Gastroesophageal sphincter (tissue), 4 donors: ENCODE measurements at regions not wholly inside any gene's neighbourhood (a gene's known extent, or its start where the extent isn't known, plus 50 kb on each side); places are given as distances from the start of the nearest gene placed in this dataset.

Source experiments
- ATAC-seq: fragments of 150-250 bp; one replicate; pipeline ENCODE4 v1.9.1; 2016; ENCODE audit warnings: mild to moderate bottlenecking, moderate library complexity
- H3K27ac ChIP-seq, 4 donors: fragments of 200-600 bp; sonication (generic) in 3 of 4; 1 replicate in 3 of 4; 2 replicates in 1 of 4; pipeline ENCODE4 v1.5.1; 2016 to 2019
- H3K27me3 ChIP-seq: fragments of 200-600 bp; sonication (generic); one replicate; pipeline ENCODE4 v1.5.1; 2019
- H3K36me3 ChIP-seq, 2 donors: fragments of 200-600 bp; sonication (generic); one replicate each; pipeline ENCODE4 v1.5.1; 2019; ENCODE audit warnings: control low read depth in 1 of 2
- H3K4me1 ChIP-seq, 3 donors: fragments of 200-600 bp; sonication (generic); 1 replicate in 2 of 3; 2 replicates in 1 of 3; pipeline ENCODE4 v1.5.1; 2016 to 2019; ENCODE audit warnings: control low read depth in 2 of 3
- H3K4me3 ChIP-seq, 2 donors: fragments of 200-600 bp; sonication (generic); one replicate each; pipeline ENCODE4 v1.5.1; 2019; ENCODE audit warnings: mild to moderate bottlenecking in 1 of 2, moderate library complexity in 1 of 2
- H3K9me3 ChIP-seq, 3 donors: fragments of 200-600 bp; sonication (generic); one replicate each; pipeline ENCODE4 v1.5.1; 2017 to 2019; ENCODE audit warnings: control low read depth in 2 of 3
- CTCF ChIP-seq, 4 experiments: fragments of 200-600 bp in 2 of 4; fragments of 450-650 bp in 2 of 4; sonication (generic) in 1 of 4; IDR thresholded peaks; one replicate each; pipeline ENCODE4 v1.5.1; 2017 to 2019; ENCODE audit warnings: antibody characterized with exemption in 4 of 4, mild to moderate bottlenecking in 2 of 4, moderate library complexity in 2 of 4
- EP300 ChIP-seq: sonication (generic); formaldehyde crosslinking; IDR thresholded peaks from one replicate; pipeline ENCODE4 v1.6.1; 2017; ENCODE audit warnings: antibody characterized with exemption, mild to moderate bottlenecking
- POLR2A ChIP-seq, 2 donors: fragments of 450-650 bp; IDR thresholded peaks; one replicate each; pipeline ENCODE4 v1.6.1; 2017; ENCODE audit warnings: antibody characterized with exemption in 2 of 2, mild to moderate bottlenecking in 2 of 2, moderate library complexity in 1 of 2
- POLR2AphosphoS5 ChIP-seq: sonication (generic); formaldehyde crosslinking; IDR thresholded peaks from one replicate; pipeline ENCODE4 v1.6.1; 2017; ENCODE audit warnings: antibody characterized with exemption
- WGBS, 2 donors: methylation state at CpG; one replicate each; pipeline ENCODE4 v1.1.5; 2018; ENCODE audit warnings: low coverage in 1 of 2; 5-methylcytosine and 5-hydroxymethylcytosine counted together

GRCh38 chr7:125112850-125113249 is 183.2 kb upstream of the POT1 start:
- no peak for ATAC-seq
- no peaks in the 10 kb centered on the region for H3K36me3 ChIP-seq
- H3K27ac ChIP-seq, result no peak overlapping the region
- whole genome bisulfite sequencing, 2 donors, result 79 to 83% methylated on average over 2 of the region's 2 CpGs
- H3K9me3 ChIP-seq, result peaks cover 0 to 9% (median 0%) of the 10 kb centered on the region in 3 donors
- no peaks in the 10 kb centered on the region for H3K27me3 ChIP-seq
- H3K4me3 ChIP-seq, result no peak overlapping the region
- no peak for TF ChIP-seq POLR2AphosphoS5
- H3K4me1 ChIP-seq, result no peaks in the 10 kb centered on the region

- no peak for ATAC-seq
- Histone ChIP-seq H3K27me3 (no peaks in the 10 kb centered on the region), H3K36me3 (no peaks in the 10 kb centered on the region), H3K27ac (no peak overlapping the region), H3K9me3 (no peaks in the 10 kb centered on the region), H3K4me3 (no peak overlapping the region), H3K4me1 (no peaks in the 10 kb centered on the region)
- 58 to 81% methylated on average over 2 of the region's 2 CpGs for WGBS, 2 donors
- TF ChIP-seq POLR2A (IDR thresholded peaks at IDR 0.05), result no peak
Observed at GRCh38 chr7:125099519-125099918, 169.9 kb upstream of the POT1 start.

- ATAC-seq, result no peak
- Histone ChIP-seq H3K4me1 (no peaks in the 10 kb centered on the region), H3K27me3 (no peaks in the 10 kb centered on the region), H3K27ac (no peak overlapping the region), H3K9me3 (no peaks in the 10 kb centered on the region), H3K4me3 (no peak overlapping the region), H3K36me3 (no peaks in the 10 kb centered on the region)
- 79 to 91% methylated on average over 1 of the region's 1 CpG for WGBS, 2 donors
- TF ChIP-seq CTCF (IDR thresholded peaks at IDR 0.05), result no peak
- no peak for TF ChIP-seq POLR2A (IDR thresholded peaks at IDR 0.05)
- no peak for TF ChIP-seq POLR2AphosphoS5
- no peak for TF ChIP-seq EP300
Observed at GRCh38 chr7:125098377-125098970, 168.8 kb upstream of the POT1 start.

GRCh38 chr7:125090596-125090995 is 161.0 kb upstream of the POT1 start:
- ATAC-seq, result no peak
- Histone ChIP-seq H3K4me1 (no peaks in the 10 kb centered on the region), H3K27ac (no peak overlapping the region), H3K36me3 (no peaks in the 10 kb centered on the region), H3K27me3 (no peaks in the 10 kb centered on the region), H3K4me3 (no peak overlapping the region), H3K9me3 (no peaks in the 10 kb centered on the region)
- TF ChIP-seq POLR2AphosphoS5 (no peak), CTCF (IDR thresholded peaks at IDR 0.05) (no peak), POLR2A (IDR thresholded peaks at IDR 0.05) (no peak), EP300 (no peak)
- WGBS, 2 donors, result 80 to 83% methylated on average over 2 to 3 of the region's 3 CpGs

GRCh38 chr7:125089171-125089570 is 159.5 kb upstream of the POT1 start:
- ATAC-seq, result no peak
- TF ChIP-seq POLR2AphosphoS5, result no peak
- no peak for TF ChIP-seq CTCF (IDR thresholded peaks at IDR 0.05)
- no peak for TF ChIP-seq POLR2A (IDR thresholded peaks at IDR 0.05)
- no peak for TF ChIP-seq EP300
- H3K4me1 ChIP-seq, result no peaks in the 10 kb centered on the region
- no peaks in the 10 kb centered on the region for H3K36me3 ChIP-seq
- no peaks in the 10 kb centered on the region for H3K27me3 ChIP-seq
- no peaks in the 10 kb centered on the region for H3K9me3 ChIP-seq
- WGBS, 2 donors, result 83 to 84% methylated on average over 3 of the region's 3 CpGs
- no peak overlapping the region for H3K4me3 ChIP-seq
- no peak overlapping the region for H3K27ac ChIP-seq

- Histone ChIP-seq H3K4me1 (no peaks in the 10 kb centered on the region), H3K4me3 (no peak overlapping the region), H3K9me3 (no peaks in the 10 kb centered on the region), H3K27ac (no peak overlapping the region), H3K36me3 (no peaks in the 10 kb centered on the region), H3K27me3 (no peaks in the 10 kb centered on the region)
- ATAC-seq, result no peak
- TF ChIP-seq POLR2A (IDR thresholded peaks at IDR 0.05) (no peak), EP300 (no peak), CTCF (IDR thresholded peaks at IDR 0.05) (no peak), POLR2AphosphoS5 (no peak)
- WGBS, 2 donors, result 95% methylated on average over 1 of the region's 1 CpG
Observed at GRCh38 chr7:125088555-125088954, 158.9 kb upstream of the POT1 start.
